Endodermal cell (in vitro differentiated cells): ENCODE measurements at regions not wholly inside any gene's neighbourhood (a gene's known extent, or its start where the extent isn't known, plus 50 kb on each side); places are given as distances from the start of the nearest gene placed in this dataset.

Experiments used
- DNase-seq: peaks from one replicate; pipeline ENCODE4 v3.0.0-alpha.2; 2017
- H3K27ac ChIP-seq: 2 replicates; pipeline ENCODE4 v1.5.1; 2013; ENCODE audit warnings: mild to moderate bottlenecking, low read depth, low read length, moderate library complexity
- H3K27me3 ChIP-seq: 2 replicates; pipeline ENCODE4 v1.6.1; 2013; ENCODE audit warnings: mild to moderate bottlenecking, low read length, moderate library complexity; ENCODE audit not compliant: insufficient read depth, control insufficient read depth, poor library complexity, severe bottlenecking
- H3K36me3 ChIP-seq: 2 replicates; pipeline ENCODE4 v1.7.0; 2013; ENCODE audit warnings: mild to moderate bottlenecking, low read length, moderate library complexity; ENCODE audit not compliant: control insufficient read depth, insufficient read depth
- H3K4me1 ChIP-seq: one replicate; pipeline ENCODE4 v1.7.0; 2013; ENCODE audit warnings: low read length; ENCODE audit not compliant: control insufficient read depth, insufficient read depth
- H3K4me3 ChIP-seq: 2 replicates; pipeline ENCODE4 v1.5.1; 2013; ENCODE audit warnings: mild to moderate bottlenecking, low read length, moderate library complexity
- H3K9ac ChIP-seq: 2 replicates; pipeline ENCODE4 v1.6.1; 2013; ENCODE audit warnings: mild to moderate bottlenecking, low read length, moderate library complexity; ENCODE audit not compliant: poor library complexity, severe bottlenecking; ENCODE audit errors: extremely low read depth
- H3K9me3 ChIP-seq: 2 replicates; pipeline ENCODE4 v1.6.1; 2013; ENCODE audit warnings: mild to moderate bottlenecking, low read length, moderate library complexity; ENCODE audit not compliant: control insufficient read depth
- H3K27ac Mint-ChIP-seq: 2 replicates; pipeline ENCODE4 v1.8.0; 2020; ENCODE audit warnings: mixed read lengths
- H3K27me3 Mint-ChIP-seq: 2 replicates; pipeline ENCODE4 v1.8.0; 2021; ENCODE audit warnings: mild to moderate bottlenecking, mixed read lengths; ENCODE audit not compliant: insufficient read depth
- H3K36me3 Mint-ChIP-seq: 2 replicates; pipeline ENCODE4 v1.8.0; 2020; ENCODE audit warnings: low read depth, mixed read lengths
- H3K4me1 Mint-ChIP-seq: 2 replicates; pipeline ENCODE4 v1.8.0; 2020; ENCODE audit warnings: mixed read lengths
- H3K4me3 Mint-ChIP-seq: 2 replicates; pipeline ENCODE4 v1.8.0; 2020; ENCODE audit warnings: mild to moderate bottlenecking, moderate library complexity, mixed read lengths
- H3K9me3 Mint-ChIP-seq: 2 replicates; pipeline ENCODE4 v1.8.0; 2020; ENCODE audit warnings: mild to moderate bottlenecking, mixed read lengths
- WGBS, 2 experiments: methylation state at CpG; one replicate each; pipeline versions ENCODE4 v1.1.5 to v1.1.7; 2013; ENCODE audit warnings: missing lambda C conversion rate in 2 of 2, mixed read lengths in 1 of 2; ENCODE audit not compliant: insufficient coverage in 1 of 2, insufficient read length in 1 of 2; 5-methylcytosine and 5-hydroxymethylcytosine counted together
- TF ChIP-seq, protein P1 (sequence below): fragments of 200-600 bp; sonication (generic); conservative IDR thresholded peaks from 2 replicates; pipeline ENCODE4 v1.5.0; 2021; ENCODE audit warnings: antibody characterized with exemption, mild to moderate bottlenecking

DNA sequence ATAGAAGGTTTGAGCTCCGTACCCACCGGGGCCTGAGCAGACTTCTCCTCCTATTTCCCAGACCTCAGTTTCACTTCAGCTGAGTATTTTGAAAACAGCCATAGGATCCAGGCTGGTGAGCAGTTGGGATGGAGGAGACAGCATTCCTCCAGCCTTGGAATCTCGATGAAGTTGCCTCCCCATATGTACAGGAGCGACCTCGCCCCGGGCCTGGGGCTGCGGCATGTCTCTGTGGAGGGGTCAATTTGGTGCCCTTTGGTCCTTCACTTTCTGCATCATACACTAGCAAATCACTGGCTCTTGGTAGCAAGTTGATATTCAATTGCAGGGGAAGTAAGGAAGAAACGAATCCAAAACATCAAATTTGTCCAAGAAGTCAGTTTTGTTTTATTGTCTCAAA is 402.0 kb upstream of the IRX4 start:
- Histone ChIP-seq H3K27me3 (no peaks in the 10 kb centered on the region), H3K4me3 (no peak overlapping the region), H3K27ac (no peak overlapping the region), H3K36me3 (no peaks in the 10 kb centered on the region), H3K4me1 (peaks cover 2% of the 10 kb centered on the region), H3K9ac (no peak overlapping the region), H3K9me3 (no peaks in the 10 kb centered on the region)
- Mint-ChIP-seq H3K36me3 (no peaks in the 10 kb centered on the region), H3K4me3 (no peak overlapping the region), H3K27me3 (no peaks in the 10 kb centered on the region), H3K9me3 (no peaks in the 10 kb centered on the region), H3K4me1 (peaks cover 17% of the 10 kb centered on the region), H3K27ac (no peak overlapping the region)
- TF ChIP-seq, protein P1, sequence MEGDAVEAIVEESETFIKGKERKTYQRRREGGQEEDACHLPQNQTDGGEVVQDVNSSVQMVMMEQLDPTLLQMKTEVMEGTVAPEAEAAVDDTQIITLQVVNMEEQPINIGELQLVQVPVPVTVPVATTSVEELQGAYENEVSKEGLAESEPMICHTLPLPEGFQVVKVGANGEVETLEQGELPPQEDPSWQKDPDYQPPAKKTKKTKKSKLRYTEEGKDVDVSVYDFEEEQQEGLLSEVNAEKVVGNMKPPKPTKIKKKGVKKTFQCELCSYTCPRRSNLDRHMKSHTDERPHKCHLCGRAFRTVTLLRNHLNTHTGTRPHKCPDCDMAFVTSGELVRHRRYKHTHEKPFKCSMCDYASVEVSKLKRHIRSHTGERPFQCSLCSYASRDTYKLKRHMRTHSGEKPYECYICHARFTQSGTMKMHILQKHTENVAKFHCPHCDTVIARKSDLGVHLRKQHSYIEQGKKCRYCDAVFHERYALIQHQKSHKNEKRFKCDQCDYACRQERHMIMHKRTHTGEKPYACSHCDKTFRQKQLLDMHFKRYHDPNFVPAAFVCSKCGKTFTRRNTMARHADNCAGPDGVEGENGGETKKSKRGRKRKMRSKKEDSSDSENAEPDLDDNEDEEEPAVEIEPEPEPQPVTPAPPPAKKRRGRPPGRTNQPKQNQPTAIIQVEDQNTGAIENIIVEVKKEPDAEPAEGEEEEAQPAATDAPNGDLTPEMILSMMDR: no peak
- no peak for DNase-seq
- 63 to 87% methylated on average over 2 to 8 of the region's 8 CpGs for WGBS, 2 experiments

DNA sequence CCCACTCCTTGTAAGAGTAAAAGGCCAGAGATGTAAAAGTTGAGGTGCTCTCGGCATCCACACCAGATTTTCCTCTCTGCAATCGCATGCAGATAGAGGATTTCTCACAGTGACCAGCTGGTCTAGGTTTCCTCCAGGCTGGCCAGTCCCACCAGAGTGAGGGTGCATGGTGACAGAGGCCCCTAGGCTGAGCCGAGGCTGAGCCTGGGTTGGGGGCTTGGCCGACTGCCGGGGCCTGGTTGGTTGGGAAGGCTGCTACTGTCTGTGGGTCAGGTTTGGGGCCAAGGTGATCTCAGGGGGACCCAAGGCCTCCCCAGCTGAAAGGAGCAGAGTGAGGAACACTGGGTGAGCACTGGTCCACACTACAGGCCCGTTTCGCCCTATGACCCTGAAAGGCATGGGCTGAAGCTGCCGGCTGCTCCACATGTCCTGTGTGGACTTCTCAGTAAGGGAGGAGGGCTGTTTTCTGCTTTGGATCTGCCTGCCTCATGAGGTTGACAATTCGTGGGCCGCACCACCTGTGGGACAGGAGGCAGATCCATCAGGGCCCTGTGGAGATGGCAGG is 400.8 kb upstream of the IRX4 start:
- Histone ChIP-seq H3K27ac (no peak overlapping the region), H3K9me3 (no peaks in the 10 kb centered on the region), H3K4me1 (peaks cover 2% of the 10 kb centered on the region), H3K9ac (no peak overlapping the region), H3K4me3 (no peak overlapping the region), H3K36me3 (no peaks in the 10 kb centered on the region), H3K27me3 (no peaks in the 10 kb centered on the region)
- no peak overlapping the region for H3K27ac Mint-ChIP-seq
- no peak for DNase-seq
- no peaks in the 10 kb centered on the region for H3K27me3 Mint-ChIP-seq
- H3K4me3 Mint-ChIP-seq: no peak overlapping the region
- TF ChIP-seq, protein P1: no peak
- H3K4me1 Mint-ChIP-seq: peaks cover 17% of the 10 kb centered on the region
- no peaks in the 10 kb centered on the region for H3K36me3 Mint-ChIP-seq
- no peaks in the 10 kb centered on the region for H3K9me3 Mint-ChIP-seq
- 93 to 100% methylated on average over 6 to 10 of the region's 10 CpGs for WGBS, 2 experiments

DNA sequence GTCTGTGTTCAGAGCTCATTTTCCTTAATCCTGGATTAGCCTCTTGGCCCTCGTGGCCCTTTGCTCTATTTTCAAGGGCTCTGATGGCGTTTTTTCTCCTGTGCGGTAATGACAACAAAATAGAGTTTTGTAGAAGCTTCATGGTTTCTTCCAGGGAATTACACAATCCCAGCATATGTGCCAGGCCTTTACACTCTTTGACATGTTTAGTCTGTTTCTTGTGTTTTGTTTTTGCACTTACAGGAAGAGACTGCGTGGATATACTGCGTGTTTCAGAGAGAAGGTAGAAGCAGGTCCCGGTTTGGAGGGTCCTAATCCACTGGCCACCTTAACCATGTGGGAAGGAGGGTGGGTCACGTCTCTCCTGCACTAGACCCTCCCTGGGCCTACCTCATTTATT is 400.2 kb upstream of the IRX4 start:
- Histone ChIP-seq H3K36me3 (no peaks in the 10 kb centered on the region), H3K27me3 (no peaks in the 10 kb centered on the region), H3K4me3 (no peak overlapping the region), H3K27ac (no peak overlapping the region), H3K9ac (no peak overlapping the region), H3K4me1 (peaks cover 2% of the 10 kb centered on the region), H3K9me3 (no peaks in the 10 kb centered on the region)
- H3K27ac Mint-ChIP-seq: no peak overlapping the region
- no peak for DNase-seq
- peaks cover 17% of the 10 kb centered on the region for H3K4me1 Mint-ChIP-seq
- H3K27me3 Mint-ChIP-seq: no peaks in the 10 kb centered on the region
- WGBS, 2 experiments: 88 to 91% methylated on average over 5 to 7 of the region's 7 CpGs
- H3K9me3 Mint-ChIP-seq: no peaks in the 10 kb centered on the region
- no peak overlapping the region for H3K4me3 Mint-ChIP-seq
- TF ChIP-seq, protein P1: no peak
- H3K36me3 Mint-ChIP-seq: no peaks in the 10 kb centered on the region
